DMS114 treated with DMSO at 0.1 percent for 48 hours (cell line): ENCODE measurements at regions not wholly inside any gene's neighbourhood (a gene's known extent, or its start where the extent isn't known, plus 50 kb on each side); places are given as distances from the start of the nearest gene placed in this dataset.

Source experiments
- DNase-seq: peaks from one replicate; lab custom pipeline; 2025; ENCODE audit not compliant: unreplicated experiment; lab: John Stamatoyannopoulos, UW

DNA sequence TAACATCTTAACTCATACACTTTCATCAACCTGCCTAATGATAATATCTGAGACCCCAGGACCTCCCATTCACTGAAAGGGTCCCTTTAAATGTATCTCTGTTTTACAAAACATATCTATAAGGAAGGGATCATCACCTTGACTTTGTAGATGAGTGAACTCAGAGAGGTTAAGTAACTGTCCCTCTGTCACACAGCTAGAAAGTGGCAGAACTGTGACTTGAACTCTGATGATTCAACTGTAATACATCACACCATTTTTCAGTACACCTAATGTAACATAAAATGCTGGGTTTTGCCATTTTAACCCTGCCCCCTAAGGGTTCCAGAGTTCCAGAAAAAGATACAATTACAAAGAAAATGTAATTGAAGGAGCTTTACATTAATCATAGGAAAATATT is 234.6 kb downstream of the ZEB2 start:
- DNase-seq, result no peak

DNA sequence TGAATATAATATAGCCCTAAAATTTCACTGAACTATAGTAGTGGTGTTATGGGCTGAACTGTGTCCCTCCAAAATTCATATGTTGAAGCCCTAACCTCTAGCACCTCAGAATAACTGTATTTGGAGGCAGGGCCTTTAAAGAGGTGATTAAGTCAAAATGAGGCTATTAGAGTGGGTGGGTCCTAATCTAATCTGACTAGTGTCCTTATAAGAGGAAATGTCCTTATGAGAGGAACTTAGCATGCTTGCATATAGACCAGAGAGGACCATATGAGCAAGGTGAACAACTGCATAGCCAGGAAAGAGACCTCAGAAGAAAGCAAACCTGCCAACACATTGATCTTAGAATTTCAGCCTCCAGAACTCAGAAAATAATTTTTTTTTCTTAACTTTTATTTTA is 238.4 kb downstream of the ZEB2 start:
- DNase-seq, result no peak

DNA sequence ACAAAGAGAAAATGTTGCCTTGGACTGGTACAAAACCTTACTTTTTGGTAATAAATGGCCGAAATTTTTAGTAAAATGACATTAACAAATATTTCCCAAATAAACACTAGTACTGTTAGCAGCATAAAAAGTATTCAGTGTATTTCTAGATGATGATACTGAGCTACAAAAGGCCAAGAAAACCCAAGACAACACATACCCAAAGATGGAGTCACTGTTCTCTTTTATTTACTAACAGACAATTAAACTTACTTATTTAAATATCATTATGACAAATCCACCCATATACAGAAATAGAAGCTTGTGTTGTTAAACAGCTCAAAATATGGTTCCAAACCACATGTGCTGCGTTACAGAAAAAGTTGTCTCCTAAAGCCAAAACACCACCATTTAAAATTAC is 239.9 kb downstream of the ZEB2 start:
- no peak for DNase-seq

DNA sequence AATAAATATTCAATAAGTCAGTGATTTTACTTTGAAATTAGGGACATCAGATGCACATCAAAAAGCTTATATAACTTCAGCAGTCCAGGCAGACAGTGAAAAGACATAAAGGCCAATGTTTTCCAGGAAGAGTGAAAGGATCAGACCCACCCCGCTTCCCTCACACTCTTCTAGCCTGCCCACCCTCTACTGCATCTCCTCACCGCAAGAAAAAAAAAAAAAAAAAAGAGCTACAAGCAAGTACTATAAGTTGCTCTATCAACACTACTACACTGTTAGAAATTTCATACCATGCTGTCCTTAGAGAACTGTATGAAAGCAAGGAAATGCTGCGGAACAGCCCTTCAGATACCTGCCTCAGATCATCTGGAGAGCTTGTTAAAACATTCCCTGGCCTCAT is 240.8 kb downstream of the ZEB2 start:
- no peak for DNase-seq

DNA sequence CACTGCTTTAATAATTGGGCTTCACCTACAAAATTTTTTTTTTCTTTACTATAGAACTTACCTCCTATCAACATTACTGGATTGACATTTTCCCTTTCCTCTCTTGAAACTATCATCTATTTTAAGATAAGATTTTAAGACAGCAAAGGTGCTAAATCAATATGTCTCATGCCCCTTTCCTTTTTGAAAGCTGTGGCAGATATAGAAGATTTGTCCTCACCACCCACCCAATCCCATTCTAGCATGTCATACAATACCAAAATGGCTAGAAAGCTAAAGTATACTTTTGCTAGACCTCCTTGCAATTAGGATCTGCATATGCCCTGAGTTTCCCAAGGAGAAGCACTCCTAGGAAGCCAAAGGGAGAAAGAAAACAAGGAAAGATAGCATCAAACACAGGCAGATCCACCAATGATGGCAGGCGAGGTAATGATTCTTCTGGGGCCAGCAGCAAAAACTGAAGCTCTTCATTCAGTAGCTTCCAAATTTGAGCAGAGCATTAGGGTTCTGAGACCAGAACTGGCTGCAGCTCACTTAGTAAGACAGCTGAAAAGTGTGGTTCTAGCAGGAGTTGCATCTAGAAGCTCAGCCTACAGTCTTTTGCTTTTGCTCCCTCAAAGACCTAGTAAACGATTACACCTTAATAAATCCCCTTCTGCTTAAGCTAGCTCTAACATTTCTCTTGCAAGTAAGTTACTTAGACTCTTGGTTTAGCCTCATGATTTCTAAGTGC is 242.1 kb downstream of the ZEB2 start:
- no peak for DNase-seq

DNA sequence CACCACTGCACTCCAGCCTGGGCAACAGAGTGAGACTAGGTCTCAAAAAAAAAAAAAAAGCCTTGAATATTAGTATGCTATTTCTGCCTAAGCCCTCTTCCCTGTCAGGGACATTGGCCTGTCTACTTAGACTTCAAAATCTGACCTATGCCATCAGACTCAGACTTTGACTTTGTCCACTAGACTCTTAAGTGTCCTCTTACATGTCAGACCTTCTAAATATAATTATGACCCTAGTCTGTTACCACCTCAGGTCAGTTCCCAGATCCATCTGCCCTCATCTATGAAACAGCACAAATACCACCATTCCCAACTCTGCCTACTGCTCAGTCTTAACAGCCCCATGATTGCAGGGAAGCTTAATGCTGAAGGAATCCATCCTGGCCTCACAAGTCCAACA is 244.6 kb downstream of the ZEB2 start:
- DNase-seq, result no peak

DNA sequence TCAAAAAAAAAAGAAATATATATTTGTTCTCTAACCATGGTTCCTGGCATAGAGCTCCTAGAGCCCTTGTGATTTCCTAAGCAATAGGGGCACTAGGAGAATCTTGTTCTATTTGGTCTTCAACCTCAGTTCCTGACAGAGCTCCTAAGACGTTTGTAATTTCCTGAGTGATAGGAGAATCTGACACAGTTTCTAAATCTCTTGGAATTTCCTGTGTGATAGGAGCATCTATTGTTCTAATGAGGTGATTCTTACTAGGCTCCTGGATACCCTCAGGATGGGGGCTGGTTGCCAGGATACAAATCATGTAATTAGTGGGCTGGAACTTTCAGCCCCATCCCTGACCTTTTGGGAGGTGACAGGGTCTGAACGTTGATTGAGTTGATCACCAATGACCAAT is 245.8 kb downstream of the ZEB2 start:
- DNase-seq, result no peak

DNA sequence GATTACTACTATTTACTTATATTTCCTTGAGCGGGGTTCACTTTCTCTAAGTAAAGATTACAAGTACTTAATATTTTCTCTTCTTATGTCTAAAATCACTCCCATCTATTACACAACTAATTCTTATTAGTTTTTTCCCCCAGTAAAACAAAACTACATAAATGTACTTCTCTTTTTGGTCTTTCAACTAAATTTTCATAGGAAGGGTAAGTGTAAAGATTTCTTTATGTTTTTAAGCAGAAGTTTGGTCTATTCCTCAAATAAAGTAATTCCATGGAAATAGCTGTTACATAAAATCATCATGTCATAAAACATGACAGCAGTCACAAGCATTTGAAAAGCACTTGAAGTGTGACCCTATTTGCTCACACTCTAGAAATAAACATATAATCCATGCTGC is 249.0 kb downstream of the ZEB2 start:
- DNase-seq, result no peak

DNA sequence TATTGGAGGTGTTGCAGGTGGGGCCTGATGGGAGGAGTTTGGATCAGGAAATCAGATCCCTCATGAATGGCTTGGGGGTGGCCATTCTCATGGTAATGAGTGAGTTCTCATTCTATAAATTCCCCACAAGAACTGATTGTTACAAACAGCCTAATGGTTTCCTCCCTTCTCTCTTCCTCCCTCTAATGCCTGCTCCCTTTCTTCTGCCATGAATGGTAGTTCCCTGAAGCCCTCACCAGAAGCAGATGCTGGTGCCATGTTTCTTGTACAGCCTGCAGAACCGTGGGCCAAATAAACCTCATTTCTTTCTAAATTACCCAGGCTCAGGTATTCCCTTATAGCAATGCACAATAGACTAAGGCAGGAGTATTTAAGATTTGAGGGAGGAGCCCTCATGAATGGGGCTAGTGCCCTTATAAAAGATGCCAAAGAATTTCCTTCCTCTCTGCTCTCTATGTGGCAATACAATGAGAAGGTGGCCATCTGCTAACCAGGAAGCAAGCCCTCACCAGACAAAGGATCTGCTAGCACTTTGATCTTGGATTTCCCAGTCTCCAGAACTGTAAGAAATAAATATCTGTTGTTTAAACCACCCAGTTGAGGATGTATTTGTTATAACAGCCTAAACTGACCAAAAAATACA is 251.8 kb downstream of the ZEB2 start:
- DNase-seq, result no peak

DNA sequence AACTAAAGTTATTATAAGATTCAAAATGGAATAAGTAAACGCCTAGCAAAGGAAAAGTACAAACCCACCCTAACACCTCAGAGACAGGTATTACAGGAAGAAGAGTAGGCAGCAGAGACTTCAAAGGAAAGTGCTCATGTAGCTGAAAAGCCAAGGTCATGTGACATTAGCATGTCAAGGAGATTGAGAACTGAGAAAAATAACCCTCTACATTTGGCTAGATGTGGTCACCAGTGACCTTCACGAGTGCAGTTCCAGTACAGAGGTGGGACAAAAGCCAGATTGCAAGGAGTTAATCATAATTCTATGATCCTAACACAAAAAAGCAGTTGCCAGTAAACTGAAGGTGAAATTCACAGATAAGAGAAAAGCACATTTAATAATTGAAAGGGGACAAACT is 252.7 kb downstream of the ZEB2 start:
- DNase-seq, result no peak

DNA sequence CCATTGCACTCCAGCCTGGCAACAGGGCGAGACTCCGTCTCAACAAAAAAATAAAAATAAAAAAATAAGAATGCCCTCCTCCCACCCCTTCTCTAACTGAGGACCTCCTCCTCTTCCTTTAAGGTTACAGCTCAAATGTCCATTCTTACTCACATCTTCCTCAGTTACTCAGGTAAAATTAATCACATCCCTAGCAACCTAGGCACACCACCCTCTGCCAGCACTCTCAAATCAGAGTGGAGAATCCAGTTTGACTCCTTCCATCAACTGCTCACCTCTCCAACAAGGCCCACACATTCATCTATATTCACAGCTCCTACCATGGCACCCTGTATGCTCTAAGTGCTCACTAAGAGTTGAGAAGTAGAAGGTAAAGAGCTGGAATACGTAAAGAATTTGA is 254.3 kb downstream of the ZEB2 start:
- DNase-seq, result no peak

DNA sequence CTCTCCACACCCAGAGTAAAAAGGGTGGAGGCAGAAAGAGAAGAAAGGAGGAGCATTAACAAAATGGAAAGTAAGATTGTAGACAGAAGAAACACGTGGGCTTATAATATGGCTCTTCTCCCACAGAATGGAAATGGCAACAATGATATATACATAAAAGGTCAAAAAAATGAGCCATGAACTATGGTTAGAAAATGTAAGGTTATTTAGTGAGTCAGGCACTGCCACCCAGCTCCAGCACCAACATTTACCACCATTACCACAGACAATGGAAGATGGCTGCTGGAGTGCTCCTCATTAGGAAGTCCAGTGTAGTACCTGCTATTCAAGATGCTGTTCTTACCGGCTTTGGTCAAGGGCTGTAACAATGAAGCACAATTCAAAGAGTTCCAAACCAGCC is 258.0 kb downstream of the ZEB2 start:
- no peak for DNase-seq

DNA sequence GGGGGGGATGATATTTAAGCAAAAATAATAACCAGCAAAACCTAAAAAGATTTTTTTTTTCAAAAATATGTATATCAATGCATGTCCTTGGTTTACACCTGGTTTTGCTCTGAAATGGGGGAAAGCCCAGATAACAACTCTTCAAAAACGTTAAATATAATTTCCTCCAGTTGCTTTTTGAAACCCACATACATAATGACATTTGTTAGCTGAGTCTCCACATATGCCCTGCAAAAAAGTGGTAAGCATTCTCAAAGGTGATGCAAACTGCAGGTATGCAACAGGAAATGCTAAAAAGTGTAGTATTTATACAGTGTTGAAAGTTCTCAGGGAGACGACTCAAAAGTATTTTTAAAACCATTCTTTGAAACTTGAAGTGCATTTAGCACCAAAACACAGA is 258.6 kb downstream of the ZEB2 start:
- DNase-seq, result no peak

DNA sequence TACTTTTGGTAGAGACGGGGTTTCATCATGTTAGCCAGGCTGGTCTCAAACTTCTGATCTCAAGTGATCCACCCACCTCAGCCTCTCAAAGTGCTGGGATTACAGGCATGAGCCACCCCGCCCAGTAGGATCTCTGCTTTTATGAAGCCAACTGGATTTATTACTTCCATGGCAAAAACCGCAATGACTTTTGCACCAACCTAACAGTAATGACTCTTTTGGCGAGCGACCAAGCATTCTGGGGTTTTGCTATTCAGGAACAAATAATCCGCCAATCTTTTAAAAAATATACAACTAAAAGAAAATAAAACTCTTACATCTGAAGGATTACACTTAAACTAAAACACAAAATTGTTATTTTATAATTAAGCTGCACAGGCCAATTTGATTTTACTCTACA is 260.6 kb downstream of the ZEB2 start:
- DNase-seq, result no peak

DNA sequence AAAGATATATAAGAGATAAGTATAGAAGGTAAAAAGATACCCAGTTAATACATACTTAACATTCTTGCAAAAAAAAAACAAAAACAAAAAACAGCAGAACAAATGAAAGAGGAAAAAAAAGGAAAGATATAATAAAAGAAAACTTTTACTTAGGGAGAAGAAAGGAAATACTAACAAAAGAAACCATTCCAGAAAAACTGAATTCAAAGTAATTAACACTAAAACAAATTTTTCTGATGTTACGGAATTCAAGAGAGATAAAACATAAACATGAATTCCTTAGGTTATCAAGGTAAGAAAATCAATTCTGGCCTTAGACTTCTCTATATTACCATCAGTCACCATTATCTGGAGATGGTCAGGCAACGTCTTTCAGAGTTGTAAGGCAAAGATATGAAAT is 261.8 kb downstream of the ZEB2 start:
- no peak for DNase-seq

DNA sequence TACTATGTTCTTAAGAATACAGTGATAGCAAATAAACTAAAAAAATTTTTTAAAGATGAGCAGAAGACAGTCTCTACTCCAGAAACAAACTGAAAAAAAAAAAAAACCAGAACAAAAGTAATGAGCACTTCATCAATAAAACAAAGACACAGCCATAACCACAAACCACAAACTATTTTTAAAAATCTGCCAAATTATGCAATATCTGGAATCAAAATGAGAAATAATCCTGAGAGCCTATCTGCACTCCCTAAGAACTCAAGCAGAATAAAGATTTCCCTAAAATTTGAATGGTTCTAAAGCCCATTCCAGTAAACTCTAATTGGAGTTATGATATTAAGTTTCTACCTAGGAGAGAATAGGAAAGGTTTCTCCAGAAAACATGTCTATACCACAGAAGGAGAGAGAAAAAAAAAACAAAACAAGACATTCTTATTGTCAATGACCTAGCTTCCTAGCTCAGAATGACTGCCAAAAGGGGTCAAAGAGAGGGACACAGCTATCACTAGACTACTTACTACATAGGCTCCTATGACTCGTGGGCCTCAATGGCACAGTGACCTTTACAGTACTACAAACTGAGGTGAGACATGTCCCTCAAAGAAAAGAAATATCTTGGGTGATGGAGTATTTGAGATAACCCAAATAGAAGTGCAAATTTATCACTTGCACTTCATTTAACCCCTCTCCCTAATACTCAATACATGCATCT is 262.8 kb downstream of the ZEB2 start:
- DNase-seq, result no peak

DNA sequence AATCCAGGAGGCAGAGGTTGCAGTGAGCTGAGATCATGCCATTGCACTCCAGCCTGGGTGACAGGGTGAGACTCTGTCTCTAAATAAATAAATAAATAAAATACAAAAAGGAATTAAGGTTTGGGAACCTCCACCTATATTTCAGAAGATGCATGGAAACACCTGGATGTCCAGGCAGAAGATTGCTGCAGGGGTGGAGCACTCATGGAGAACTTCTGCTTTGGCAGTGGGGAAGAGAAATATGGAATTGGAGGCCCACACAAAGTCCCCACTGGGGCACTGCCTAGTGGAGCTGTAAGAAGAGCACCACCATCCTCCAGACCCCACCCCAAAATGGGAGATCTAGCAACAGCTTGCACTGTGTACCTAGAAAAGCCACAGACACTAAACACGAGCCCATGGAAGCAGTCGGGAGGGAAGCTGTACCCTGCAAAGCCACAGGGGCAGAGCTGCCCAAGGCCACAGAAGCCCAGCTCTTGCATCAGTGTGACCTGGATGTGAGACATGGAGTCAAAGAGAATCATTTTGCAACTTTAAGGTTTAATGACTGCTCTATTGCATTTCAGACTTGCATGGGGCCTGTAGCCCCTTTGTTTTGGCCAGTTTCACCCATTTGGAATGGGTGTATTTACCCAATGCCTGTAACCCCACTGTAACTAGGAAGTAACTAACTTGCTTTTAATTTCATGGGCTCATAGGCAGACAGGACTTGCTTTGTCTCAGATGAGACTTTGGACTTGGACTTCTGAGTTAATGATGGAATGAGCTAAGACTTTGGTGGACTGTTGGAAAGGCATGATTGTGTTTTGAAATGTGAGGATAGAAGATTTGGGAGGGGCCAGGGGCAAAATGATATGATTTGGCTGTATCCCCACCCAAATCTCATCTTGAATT is 265.3 kb downstream of the ZEB2 start:
- DNase-seq, result no peak

DNA sequence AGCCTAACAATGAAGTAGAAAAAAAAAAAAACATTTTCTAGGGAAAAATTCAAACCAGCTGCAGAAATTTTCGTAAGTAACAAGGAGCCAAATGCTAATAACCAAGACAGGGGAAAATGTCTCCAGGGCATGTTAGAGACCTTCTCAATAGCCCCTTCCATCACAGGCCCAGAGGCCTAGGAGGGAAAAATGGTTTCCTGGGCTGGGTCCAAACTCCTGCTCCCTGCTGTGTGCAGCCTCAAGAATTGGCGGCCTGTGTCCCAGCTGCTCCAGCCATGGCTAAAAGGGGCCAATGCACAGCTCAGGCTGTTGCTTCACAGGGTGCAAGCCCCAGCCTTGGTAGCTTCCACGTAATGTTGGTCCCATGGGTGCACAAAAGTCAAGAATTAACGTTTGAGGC is 266.2 kb downstream of the ZEB2 start:
- no peak for DNase-seq

DNA sequence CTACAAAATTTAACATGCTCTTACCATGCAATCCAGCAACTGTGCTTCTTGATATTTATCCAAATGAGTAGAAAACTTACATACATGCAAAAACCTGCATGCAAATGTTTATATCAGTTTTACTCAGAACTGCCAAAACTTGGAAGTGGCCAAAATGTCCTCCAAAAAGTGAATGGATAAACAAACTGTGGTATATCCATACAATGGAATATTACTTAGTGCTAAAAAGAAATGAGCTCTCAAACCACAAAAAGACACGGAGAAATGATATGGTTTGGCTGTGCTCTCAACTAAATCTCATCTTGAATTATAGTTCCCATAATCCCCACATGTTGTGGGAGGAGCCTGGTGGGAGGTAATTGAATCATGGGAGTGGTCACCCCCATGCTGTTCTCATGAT is 267.2 kb downstream of the ZEB2 start:
- no peak for DNase-seq

DNA sequence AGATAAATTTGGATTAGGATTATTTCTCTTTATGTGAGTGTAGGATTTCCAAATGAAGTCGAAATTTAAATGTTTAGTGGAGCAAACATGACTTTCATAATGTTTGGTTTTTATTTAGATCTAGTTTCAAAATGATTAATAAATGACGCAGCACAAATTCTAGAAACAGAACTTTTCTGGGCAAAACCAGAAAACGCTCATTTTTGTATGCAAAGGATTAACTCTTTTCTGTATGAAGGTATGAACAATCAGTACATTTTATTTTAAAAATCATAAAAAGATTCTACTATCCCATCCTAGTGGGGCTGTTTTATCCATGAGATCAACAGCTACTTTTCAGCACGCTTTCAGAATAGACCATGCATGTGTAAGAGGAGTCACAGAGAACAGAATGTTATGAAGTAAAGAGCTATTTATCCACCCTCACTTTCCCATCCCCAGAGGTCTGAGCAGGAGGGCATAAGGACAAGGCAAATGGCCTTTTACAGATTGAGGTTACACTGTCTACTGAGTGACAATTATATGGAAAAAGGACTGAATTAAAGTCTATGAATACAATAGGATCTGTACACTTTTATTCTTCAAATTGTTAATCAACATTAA is 270.8 kb downstream of the ZEB2 start:
- DNase-seq, result no peak
